WTC11 (cell line): ENCODE measurements at regions not wholly inside any gene's neighbourhood (a gene's known extent, or its start where the extent isn't known, plus 50 kb on each side); places are given as distances from the start of the nearest gene placed in this dataset.

Source experiments
- ATAC-seq: fragments of 200-7000 bp; cut with Tn5 transposase; 2 replicates; pipeline ENCODE4 v1.10.0; 2021; ENCODE audit warnings: mild to moderate bottlenecking, moderate library complexity
- CTCF ChIA-PET: fragments of 300-600 bp; sonication (Branson Sonifier 250); formaldehyde crosslinking; loops from one replicate; lab custom pipeline; 2021; ENCODE audit warnings: antibody characterized with exemption; lab: Charles Lee
- POLR2A ChIA-PET: fragments of 350-600 bp; sonication (Branson Sonifier 250); formaldehyde crosslinking; loops from one replicate; lab custom pipeline; 2021; ENCODE audit warnings: antibody characterized with exemption; lab: Charles Lee
- DNase-seq: peaks from one replicate; pipeline ENCODE4 v3.0.0; 2021; ENCODE audit warnings: low spot score
- H3K27ac Mint-ChIP-seq: 2 replicates; pipeline ENCODE4 v1.8.0; 2021; ENCODE audit warnings: mixed read lengths
- H3K27me3 Mint-ChIP-seq: 2 replicates; pipeline ENCODE4 v1.8.0; 2021; ENCODE audit warnings: low read depth, mild to moderate bottlenecking, moderate library complexity, mixed read lengths
- H3K36me3 Mint-ChIP-seq: 2 replicates; pipeline ENCODE4 v1.8.0; 2021; ENCODE audit warnings: mixed read lengths
- H3K4me1 Mint-ChIP-seq: 2 replicates; pipeline ENCODE4 v1.8.0; 2022; ENCODE audit warnings: mixed read lengths
- H3K4me3 Mint-ChIP-seq: 2 replicates; pipeline ENCODE4 v1.8.0; 2021; ENCODE audit warnings: mild to moderate bottlenecking, moderate library complexity, mixed read lengths
- H3K9me3 Mint-ChIP-seq: 2 replicates; pipeline ENCODE4 v1.8.0; 2021; ENCODE audit warnings: mixed read lengths
- EMX1 ChIP-seq: fragments of 250-450 bp; sonication (Bioruptor Pico); IDR thresholded peaks from 2 replicates; pipeline ENCODE4 v1.8.0; 2021; ENCODE audit warnings: mild to moderate bottlenecking
- ESRRA ChIP-seq: sonication (generic); formaldehyde crosslinking; IDR thresholded peaks from 2 replicates; pipeline ENCODE4 v1.8.1; 2022; ENCODE audit warnings: mild to moderate bottlenecking, missing genetic modification reagents, borderline replicate concordance
- FOXP1 ChIP-seq: sonication (generic); formaldehyde crosslinking; IDR thresholded peaks from 2 replicates; pipeline ENCODE4 v1.8.0; 2022; ENCODE audit warnings: missing genetic modification reagents, mild to moderate bottlenecking, moderate library complexity, borderline replicate concordance
- GTF2I ChIP-seq: fragments of 250-450 bp; sonication (Bioruptor Pico); conservative IDR thresholded peaks from 2 replicates; pipeline ENCODE4 v1.4.0; 2021; ENCODE audit warnings: mild to moderate bottlenecking
- HMGA2 ChIP-seq: fragments of 250-450 bp; sonication (Bioruptor Pico); IDR thresholded peaks from 2 replicates; pipeline ENCODE4 v1.4.0; 2021; ENCODE audit warnings: mild to moderate bottlenecking, moderate library complexity
- MXD4 ChIP-seq: fragments of 250-450 bp; sonication (Bioruptor Pico); IDR thresholded peaks from 2 replicates; pipeline ENCODE4 v1.8.0; 2021; ENCODE audit warnings: mild to moderate bottlenecking, moderate library complexity, borderline replicate concordance
- PRRX2 ChIP-seq: fragments of 250-450 bp; sonication (Bioruptor Pico); IDR thresholded peaks from 2 replicates; pipeline ENCODE4 v1.8.0; 2021; ENCODE audit warnings: mild to moderate bottlenecking
- SMAD3 ChIP-seq: sonication (generic); formaldehyde crosslinking; IDR thresholded peaks from 2 replicates; pipeline ENCODE4 v1.8.0; 2022; ENCODE audit warnings: missing genetic modification reagents, mild to moderate bottlenecking, borderline replicate concordance
- TEAD1 ChIP-seq: sonication (generic); formaldehyde crosslinking; IDR thresholded peaks from 2 replicates; pipeline ENCODE4 v1.8.0; 2022; ENCODE audit warnings: mild to moderate bottlenecking, missing genetic modification reagents
- ZNF671 ChIP-seq: fragments of 250-450 bp; sonication (Bioruptor Pico); IDR thresholded peaks from 2 replicates; pipeline ENCODE4 v1.8.0; 2021; ENCODE audit warnings: mild to moderate bottlenecking
- TF ChIP-seq, protein P1 (sequence below): sonication (generic); formaldehyde crosslinking; IDR thresholded peaks from 2 replicates; pipeline ENCODE4 v1.8.1; 2023; ENCODE audit warnings: mild to moderate bottlenecking, missing genetic modification reagents, borderline replicate concordance
- TF ChIP-seq, protein P2 (sequence below): sonication (generic); formaldehyde crosslinking; IDR thresholded peaks from 2 replicates; pipeline ENCODE4 v1.8.1; 2022; ENCODE audit warnings: low read depth, mild to moderate bottlenecking, moderate library complexity, missing genetic modification reagents, borderline replicate concordance
- TF ChIP-seq, protein P3 (sequence below): sonication (generic); formaldehyde crosslinking; IDR thresholded peaks from 2 replicates; pipeline ENCODE4 v1.8.0; 2022; ENCODE audit warnings: mild to moderate bottlenecking, missing genetic modification reagents
- TF ChIP-seq, protein P4 (sequence below): sonication (generic); formaldehyde crosslinking; IDR thresholded peaks from 2 replicates; pipeline ENCODE4 v1.8.0; 2023; ENCODE audit warnings: mild to moderate bottlenecking, missing genetic modification reagents
- TF ChIP-seq, protein P5 (sequence below): sonication (generic); formaldehyde crosslinking; IDR thresholded peaks from 2 replicates; pipeline ENCODE4 v1.8.0; 2022; ENCODE audit warnings: mild to moderate bottlenecking, missing genetic modification reagents
- TF ChIP-seq, protein P6 (sequence below): sonication (generic); formaldehyde crosslinking; IDR thresholded peaks from 2 replicates; pipeline ENCODE4 v1.8.1; 2023; ENCODE audit warnings: mild to moderate bottlenecking, missing genetic modification reagents
- TF ChIP-seq, protein P7 (sequence below): sonication (generic); formaldehyde crosslinking; conservative IDR thresholded peaks from 2 replicates; pipeline ENCODE4 v1.8.1; 2022; ENCODE audit warnings: mild to moderate bottlenecking, missing genetic modification reagents

DNA sequence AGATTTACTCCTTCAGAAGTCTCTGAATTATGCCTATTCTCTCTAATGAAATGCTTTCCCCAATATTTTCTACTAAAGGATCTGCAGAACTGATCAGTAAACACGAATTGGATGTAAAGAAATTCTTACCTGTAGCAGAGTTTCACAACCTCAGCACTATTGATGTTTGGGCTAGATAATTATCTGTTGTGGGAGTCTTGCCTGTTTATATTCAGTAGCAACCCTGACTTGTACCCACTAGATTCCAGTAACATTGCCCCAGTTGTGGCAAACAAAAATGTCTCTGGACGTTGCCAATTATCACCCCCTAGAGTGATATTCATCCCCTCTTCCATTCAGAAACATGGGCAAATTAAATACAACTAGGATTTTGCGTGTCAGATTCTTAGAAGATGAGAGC lies 156.8 kb upstream of the TMTC2 start (continued):
- TF ChIP-seq, protein P1, sequence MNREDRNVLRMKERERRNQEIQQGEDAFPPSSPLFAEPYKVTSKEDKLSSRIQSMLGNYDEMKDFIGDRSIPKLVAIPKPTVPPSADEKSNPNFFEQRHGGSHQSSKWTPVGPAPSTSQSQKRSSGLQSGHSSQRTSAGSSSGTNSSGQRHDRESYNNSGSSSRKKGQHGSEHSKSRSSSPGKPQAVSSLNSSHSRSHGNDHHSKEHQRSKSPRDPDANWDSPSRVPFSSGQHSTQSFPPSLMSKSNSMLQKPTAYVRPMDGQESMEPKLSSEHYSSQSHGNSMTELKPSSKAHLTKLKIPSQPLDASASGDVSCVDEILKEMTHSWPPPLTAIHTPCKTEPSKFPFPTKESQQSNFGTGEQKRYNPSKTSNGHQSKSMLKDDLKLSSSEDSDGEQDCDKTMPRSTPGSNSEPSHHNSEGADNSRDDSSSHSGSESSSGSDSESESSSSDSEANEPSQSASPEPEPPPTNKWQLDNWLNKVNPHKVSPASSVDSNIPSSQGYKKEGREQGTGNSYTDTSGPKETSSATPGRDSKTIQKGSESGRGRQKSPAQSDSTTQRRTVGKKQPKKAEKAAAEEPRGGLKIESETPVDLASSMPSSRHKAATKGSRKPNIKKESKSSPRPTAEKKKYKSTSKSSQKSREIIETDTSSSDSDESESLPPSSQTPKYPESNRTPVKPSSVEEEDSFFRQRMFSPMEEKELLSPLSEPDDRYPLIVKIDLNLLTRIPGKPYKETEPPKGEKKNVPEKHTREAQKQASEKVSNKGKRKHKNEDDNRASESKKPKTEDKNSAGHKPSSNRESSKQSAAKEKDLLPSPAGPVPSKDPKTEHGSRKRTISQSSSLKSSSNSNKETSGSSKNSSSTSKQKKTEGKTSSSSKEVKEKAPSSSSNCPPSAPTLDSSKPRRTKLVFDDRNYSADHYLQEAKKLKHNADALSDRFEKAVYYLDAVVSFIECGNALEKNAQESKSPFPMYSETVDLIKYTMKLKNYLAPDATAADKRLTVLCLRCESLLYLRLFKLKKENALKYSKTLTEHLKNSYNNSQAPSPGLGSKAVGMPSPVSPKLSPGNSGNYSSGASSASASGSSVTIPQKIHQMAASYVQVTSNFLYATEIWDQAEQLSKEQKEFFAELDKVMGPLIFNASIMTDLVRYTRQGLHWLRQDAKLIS (CRISPR knock-in tag): no peak
- TF ChIP-seq TEAD1 (no peak), HMGA2 (CRISPR knock-in tag) (no peak), SMAD3 (CRISPR knock-in tag) (no peak)
- TF ChIP-seq, protein P2, sequence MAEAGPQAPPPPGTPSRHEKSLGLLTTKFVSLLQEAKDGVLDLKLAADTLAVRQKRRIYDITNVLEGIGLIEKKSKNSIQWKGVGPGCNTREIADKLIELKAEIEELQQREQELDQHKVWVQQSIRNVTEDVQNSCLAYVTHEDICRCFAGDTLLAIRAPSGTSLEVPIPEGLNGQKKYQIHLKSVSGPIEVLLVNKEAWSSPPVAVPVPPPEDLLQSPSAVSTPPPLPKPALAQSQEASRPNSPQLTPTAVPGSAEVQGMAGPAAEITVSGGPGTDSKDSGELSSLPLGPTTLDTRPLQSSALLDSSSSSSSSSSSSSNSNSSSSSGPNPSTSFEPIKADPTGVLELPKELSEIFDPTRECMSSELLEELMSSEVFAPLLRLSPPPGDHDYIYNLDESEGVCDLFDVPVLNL (CRISPR knock-in tag): no peak
- TF ChIP-seq, protein P3, sequence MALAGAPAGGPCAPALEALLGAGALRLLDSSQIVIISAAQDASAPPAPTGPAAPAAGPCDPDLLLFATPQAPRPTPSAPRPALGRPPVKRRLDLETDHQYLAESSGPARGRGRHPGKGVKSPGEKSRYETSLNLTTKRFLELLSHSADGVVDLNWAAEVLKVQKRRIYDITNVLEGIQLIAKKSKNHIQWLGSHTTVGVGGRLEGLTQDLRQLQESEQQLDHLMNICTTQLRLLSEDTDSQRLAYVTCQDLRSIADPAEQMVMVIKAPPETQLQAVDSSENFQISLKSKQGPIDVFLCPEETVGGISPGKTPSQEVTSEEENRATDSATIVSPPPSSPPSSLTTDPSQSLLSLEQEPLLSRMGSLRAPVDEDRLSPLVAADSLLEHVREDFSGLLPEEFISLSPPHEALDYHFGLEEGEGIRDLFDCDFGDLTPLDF (CRISPR knock-in tag): no peak

DNA sequence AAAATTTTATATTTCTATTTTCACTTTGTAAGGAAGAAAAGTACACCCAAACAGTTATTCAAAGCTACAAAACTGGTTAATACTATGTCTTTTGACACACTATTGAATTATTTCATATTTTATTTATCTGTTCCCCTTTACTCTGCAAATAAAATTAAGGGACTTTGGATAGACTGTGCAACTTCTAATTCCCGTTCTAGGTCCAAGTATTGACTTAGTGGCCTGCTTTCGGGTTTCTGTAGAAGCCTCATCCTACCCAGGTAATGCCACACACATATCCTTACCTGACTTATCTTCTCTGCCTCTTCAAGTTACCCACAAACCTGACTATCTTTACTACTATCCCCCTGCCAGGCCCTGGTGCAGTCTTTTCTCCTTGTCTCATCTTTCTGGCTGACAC lies 156.3 kb upstream of the TMTC2 start:
- ChIA-PET CTCF (interaction anchor here (0.7 kb wide), 1 partner anchor 14 kb away, joined by 3 read pairs; no protein-coding TSS in a partner anchor), POLR2A (no interaction called here)
- no peaks in the 10 kb centered on the region for H3K4me1 Mint-ChIP-seq
- no peak overlapping the region for H3K4me3 Mint-ChIP-seq
- H3K9me3 Mint-ChIP-seq: peaks cover 7% of the 10 kb centered on the region; the same call in 1 of the 2 replicates
- no peaks in the 10 kb centered on the region for H3K36me3 Mint-ChIP-seq
- TF ChIP-seq ZNF671 (CRISPR knock-in tag) (no peak), ESRRA (CRISPR knock-in tag) (no peak), GTF2I (CRISPR knock-in tag) (no peak), EMX1 (CRISPR knock-in tag) (no peak)
- TF ChIP-seq, protein P4, sequence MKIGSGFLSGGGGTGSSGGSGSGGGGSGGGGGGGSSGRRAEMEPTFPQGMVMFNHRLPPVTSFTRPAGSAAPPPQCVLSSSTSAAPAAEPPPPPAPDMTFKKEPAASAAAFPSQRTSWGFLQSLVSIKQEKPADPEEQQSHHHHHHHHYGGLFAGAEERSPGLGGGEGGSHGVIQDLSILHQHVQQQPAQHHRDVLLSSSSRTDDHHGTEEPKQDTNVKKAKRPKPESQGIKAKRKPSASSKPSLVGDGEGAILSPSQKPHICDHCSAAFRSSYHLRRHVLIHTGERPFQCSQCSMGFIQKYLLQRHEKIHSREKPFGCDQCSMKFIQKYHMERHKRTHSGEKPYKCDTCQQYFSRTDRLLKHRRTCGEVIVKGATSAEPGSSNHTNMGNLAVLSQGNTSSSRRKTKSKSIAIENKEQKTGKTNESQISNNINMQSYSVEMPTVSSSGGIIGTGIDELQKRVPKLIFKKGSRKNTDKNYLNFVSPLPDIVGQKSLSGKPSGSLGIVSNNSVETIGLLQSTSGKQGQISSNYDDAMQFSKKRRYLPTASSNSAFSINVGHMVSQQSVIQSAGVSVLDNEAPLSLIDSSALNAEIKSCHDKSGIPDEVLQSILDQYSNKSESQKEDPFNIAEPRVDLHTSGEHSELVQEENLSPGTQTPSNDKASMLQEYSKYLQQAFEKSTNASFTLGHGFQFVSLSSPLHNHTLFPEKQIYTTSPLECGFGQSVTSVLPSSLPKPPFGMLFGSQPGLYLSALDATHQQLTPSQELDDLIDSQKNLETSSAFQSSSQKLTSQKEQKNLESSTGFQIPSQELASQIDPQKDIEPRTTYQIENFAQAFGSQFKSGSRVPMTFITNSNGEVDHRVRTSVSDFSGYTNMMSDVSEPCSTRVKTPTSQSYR (CRISPR knock-in tag): no peak
- TF ChIP-seq, protein P5, sequence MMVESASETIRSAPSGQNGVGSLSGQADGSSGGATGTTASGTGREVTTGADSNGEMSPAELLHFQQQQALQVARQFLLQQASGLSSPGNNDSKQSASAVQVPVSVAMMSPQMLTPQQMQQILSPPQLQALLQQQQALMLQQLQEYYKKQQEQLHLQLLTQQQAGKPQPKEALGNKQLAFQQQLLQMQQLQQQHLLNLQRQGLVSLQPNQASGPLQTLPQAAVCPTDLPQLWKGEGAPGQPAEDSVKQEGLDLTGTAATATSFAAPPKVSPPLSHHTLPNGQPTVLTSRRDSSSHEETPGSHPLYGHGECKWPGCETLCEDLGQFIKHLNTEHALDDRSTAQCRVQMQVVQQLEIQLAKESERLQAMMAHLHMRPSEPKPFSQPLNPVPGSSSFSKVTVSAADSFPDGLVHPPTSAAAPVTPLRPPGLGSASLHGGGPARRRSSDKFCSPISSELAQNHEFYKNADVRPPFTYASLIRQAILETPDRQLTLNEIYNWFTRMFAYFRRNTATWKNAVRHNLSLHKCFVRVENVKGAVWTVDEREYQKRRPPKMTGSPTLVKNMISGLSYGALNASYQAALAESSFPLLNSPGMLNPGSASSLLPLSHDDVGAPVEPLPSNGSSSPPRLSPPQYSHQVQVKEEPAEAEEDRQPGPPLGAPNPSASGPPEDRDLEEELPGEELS (CRISPR knock-in tag): no peak
- no peak for ATAC-seq
- no peaks in the 10 kb centered on the region for H3K27me3 Mint-ChIP-seq
- H3K27ac Mint-ChIP-seq: no peak overlapping the region
- DNase-seq: no peak

DNA sequence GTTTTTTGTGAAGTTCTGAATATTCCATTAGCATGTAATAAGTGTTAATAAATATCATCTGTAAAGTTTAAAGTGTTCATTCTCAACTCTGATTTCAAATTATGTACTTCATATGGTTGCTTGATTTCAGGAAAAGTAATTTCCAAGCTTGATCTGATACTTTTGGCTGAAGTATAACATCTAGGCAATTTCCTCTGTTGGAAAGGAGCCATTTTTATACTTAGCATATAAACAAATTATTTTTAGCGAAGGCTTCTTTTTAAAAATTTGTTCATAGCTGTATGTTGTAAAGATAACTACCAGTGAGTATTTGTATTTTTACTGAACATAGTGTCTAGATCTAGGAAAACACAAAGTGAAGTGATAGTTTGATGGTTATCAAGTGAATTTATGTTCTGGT lies 153.4 kb upstream of the TMTC2 start:
- ChIA-PET CTCF (no interaction called here), POLR2A (no interaction called here)
- H3K27me3 Mint-ChIP-seq: no peaks in the 10 kb centered on the region
- H3K27ac Mint-ChIP-seq: no peak overlapping the region
- H3K9me3 Mint-ChIP-seq: peaks cover 18% of the 10 kb centered on the region
- DNase-seq: no peak
- no peak overlapping the region for H3K4me3 Mint-ChIP-seq
- H3K36me3 Mint-ChIP-seq: no peaks in the 10 kb centered on the region
- no peak for ATAC-seq
- H3K4me1 Mint-ChIP-seq: no peaks in the 10 kb centered on the region
- TF ChIP-seq, protein P6, sequence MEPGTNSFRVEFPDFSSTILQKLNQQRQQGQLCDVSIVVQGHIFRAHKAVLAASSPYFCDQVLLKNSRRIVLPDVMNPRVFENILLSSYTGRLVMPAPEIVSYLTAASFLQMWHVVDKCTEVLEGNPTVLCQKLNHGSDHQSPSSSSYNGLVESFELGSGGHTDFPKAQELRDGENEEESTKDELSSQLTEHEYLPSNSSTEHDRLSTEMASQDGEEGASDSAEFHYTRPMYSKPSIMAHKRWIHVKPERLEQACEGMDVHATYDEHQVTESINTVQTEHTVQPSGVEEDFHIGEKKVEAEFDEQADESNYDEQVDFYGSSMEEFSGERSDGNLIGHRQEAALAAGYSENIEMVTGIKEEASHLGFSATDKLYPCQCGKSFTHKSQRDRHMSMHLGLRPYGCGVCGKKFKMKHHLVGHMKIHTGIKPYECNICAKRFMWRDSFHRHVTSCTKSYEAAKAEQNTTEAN (CRISPR knock-in tag): no peak
- TF ChIP-seq, protein P7, sequence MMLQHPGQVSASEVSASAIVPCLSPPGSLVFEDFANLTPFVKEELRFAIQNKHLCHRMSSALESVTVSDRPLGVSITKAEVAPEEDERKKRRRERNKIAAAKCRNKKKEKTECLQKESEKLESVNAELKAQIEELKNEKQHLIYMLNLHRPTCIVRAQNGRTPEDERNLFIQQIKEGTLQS (CRISPR knock-in tag): no peak
- TF ChIP-seq MXD4 (CRISPR knock-in tag) (no peak), PRRX2 (CRISPR knock-in tag) (no peak), FOXP1 (CRISPR knock-in tag) (no peak)
- TF ChIP-seq, protein P1 (CRISPR knock-in tag): no peak
